ENCODE measurements at regions not wholly inside any gene's neighbourhood (a gene's known extent, or its start where the extent isn't known, plus 50 kb on each side); places are given as distances from the start of the nearest gene placed in this dataset.

DNA sequence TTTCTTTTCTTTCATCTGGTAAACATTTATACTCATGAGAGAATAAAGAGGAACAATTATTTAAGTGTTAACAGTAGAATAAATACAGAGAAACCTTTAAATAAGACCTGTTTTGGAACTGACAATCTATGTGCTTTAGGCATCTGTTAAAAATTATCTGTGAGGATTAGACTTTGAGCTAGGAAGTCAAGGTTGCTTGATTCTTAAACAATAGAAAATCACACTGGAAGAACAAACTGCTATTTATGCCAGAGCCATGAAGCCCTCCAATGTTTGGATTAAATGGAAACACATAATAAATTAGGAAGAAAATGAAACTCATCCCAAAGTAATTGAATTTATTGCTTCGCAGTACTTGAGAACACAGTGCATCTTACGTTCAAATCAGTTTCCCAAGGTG lies 207.2 kb upstream of the NPY2R start:
- TF ChIP-seq, protein P1, sequence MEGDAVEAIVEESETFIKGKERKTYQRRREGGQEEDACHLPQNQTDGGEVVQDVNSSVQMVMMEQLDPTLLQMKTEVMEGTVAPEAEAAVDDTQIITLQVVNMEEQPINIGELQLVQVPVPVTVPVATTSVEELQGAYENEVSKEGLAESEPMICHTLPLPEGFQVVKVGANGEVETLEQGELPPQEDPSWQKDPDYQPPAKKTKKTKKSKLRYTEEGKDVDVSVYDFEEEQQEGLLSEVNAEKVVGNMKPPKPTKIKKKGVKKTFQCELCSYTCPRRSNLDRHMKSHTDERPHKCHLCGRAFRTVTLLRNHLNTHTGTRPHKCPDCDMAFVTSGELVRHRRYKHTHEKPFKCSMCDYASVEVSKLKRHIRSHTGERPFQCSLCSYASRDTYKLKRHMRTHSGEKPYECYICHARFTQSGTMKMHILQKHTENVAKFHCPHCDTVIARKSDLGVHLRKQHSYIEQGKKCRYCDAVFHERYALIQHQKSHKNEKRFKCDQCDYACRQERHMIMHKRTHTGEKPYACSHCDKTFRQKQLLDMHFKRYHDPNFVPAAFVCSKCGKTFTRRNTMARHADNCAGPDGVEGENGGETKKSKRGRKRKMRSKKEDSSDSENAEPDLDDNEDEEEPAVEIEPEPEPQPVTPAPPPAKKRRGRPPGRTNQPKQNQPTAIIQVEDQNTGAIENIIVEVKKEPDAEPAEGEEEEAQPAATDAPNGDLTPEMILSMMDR (IDR thresholded peaks at IDR 0.05; ENCODE audit: insufficient read depth, low read length) = no peak
- no peak for TF ChIP-seq POLR2AphosphoS5 (IDR thresholded peaks at IDR 0.05; ENCODE audit: low read depth)
- TF ChIP-seq SPI1 (IDR thresholded peaks at IDR 0.05; ENCODE audit: borderline replicate concordance, low read depth) = no peak
- no peak for TF ChIP-seq GABPA (IDR thresholded peaks at IDR 0.05; ENCODE audit: low read depth)
